ENCODE measurements at regions not wholly inside any gene's neighbourhood (a gene's known extent, or its start where the extent isn't known, plus 50 kb on each side); places are given as distances from the start of the nearest gene placed in this dataset.
A peak's percentile ranks its signal among the peaks of the same experiment; 100 is the strongest.

GRCh38 chr6:25172819-25173218 is 106.4 kb upstream of the CARMIL1 start:
- no peak overlapping the region for H3K4me3 ChIP-seq (replicated peaks in 1 of 4; ENCODE audit: control extremely low read depth in 1 of 4, insufficient read depth in 1 of 4, low read depth in 3 of 4, low read length in 4 of 4)
- H3K79me2 ChIP-seq (ENCODE audit: control insufficient read depth, insufficient read depth, low read length): no peaks in the 10 kb centered on the region
- H2AFZ ChIP-seq (ENCODE audit: low read length): no peak overlapping the region
- H3K4me1 ChIP-seq (ENCODE audit: control insufficient read depth, extremely low read depth, insufficient read depth, low read length): peaks cover 15% of the 10 kb centered on the region
- no peak overlapping the region for H3K9ac ChIP-seq (ENCODE audit: insufficient read depth, low read length)
- H3K27ac ChIP-seq (ENCODE audit: insufficient read depth, low read length): peak overlapping the region; percentile 72
- H3K27me3 ChIP-seq (ENCODE audit: control insufficient read depth, insufficient read depth, low read length): no peaks in the 10 kb centered on the region
- no peaks in the 10 kb centered on the region for H3K9me3 ChIP-seq (ENCODE audit: control insufficient read depth, insufficient read depth, low read depth, low read length)
- no peak overlapping the region for H3K4me2 ChIP-seq (ENCODE audit: extremely low read depth, insufficient read depth, low read length)
- H4K20me1 ChIP-seq (ENCODE audit: control insufficient read depth, extremely low read depth, insufficient read depth, low read length): no peaks in the 10 kb centered on the region
- peak; percentile 83 to 99 for DNase-seq (ENCODE audit: low read depth in 2 of 2)
- no peak for TF ChIP-seq EZH2 (IDR thresholded peaks at IDR 0.05; ENCODE audit: low read length, missing control alignments)
- TF ChIP-seq, protein P1, sequence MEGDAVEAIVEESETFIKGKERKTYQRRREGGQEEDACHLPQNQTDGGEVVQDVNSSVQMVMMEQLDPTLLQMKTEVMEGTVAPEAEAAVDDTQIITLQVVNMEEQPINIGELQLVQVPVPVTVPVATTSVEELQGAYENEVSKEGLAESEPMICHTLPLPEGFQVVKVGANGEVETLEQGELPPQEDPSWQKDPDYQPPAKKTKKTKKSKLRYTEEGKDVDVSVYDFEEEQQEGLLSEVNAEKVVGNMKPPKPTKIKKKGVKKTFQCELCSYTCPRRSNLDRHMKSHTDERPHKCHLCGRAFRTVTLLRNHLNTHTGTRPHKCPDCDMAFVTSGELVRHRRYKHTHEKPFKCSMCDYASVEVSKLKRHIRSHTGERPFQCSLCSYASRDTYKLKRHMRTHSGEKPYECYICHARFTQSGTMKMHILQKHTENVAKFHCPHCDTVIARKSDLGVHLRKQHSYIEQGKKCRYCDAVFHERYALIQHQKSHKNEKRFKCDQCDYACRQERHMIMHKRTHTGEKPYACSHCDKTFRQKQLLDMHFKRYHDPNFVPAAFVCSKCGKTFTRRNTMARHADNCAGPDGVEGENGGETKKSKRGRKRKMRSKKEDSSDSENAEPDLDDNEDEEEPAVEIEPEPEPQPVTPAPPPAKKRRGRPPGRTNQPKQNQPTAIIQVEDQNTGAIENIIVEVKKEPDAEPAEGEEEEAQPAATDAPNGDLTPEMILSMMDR (conservative IDR thresholded peaks at IDR 0.05 in 1 of 2, IDR thresholded peaks at IDR 0.05 in 1 of 2; ENCODE audit: low read depth in 1 of 2, low read length in 2 of 2): no peak
- no peaks in the 10 kb centered on the region for H3K36me3 ChIP-seq (ENCODE audit: control insufficient read depth, insufficient read depth, low read length)

DNA sequence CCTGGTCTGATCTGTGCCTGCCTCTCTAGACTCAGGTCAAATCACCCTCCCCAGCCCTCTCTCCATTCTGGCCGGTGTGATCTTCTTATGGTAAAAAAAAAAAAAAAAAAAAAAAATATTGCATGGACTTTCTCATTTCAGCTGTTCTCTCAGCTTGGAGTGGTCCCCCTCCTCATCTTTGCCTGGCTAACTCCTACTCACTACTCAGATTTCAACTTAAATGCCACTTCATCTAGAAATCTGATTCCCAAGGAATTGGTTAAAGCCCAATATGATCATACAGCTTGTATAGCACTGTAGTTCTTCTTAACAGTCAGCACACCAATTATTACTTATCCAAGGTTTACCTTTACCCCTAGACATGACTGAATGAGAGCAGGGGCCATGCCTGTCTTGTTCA is 105.9 kb upstream of the CARMIL1 start:
- TF ChIP-seq, protein P1 (conservative IDR thresholded peaks at IDR 0.05 in 1 of 2, IDR thresholded peaks at IDR 0.05 in 1 of 2; ENCODE audit: low read depth in 1 of 2, low read length in 2 of 2): no peak
- no peak for TF ChIP-seq EZH2 (IDR thresholded peaks at IDR 0.05; ENCODE audit: low read length, missing control alignments)
- Histone ChIP-seq H3K4me2 (ENCODE audit: extremely low read depth, insufficient read depth, low read length) (no peak overlapping the region), H3K36me3 (ENCODE audit: control insufficient read depth, insufficient read depth, low read length) (no peaks in the 10 kb centered on the region), H3K9me3 (ENCODE audit: control insufficient read depth, insufficient read depth, low read depth, low read length) (no peaks in the 10 kb centered on the region), H3K4me1 (ENCODE audit: control insufficient read depth, extremely low read depth, insufficient read depth, low read length) (peaks cover 15% of the 10 kb centered on the region), H2AFZ (ENCODE audit: low read length) (no peak overlapping the region), H3K79me2 (ENCODE audit: control insufficient read depth, insufficient read depth, low read length) (no peaks in the 10 kb centered on the region), H3K4me3 (replicated peaks in 1 of 4; ENCODE audit: control extremely low read depth in 1 of 4, insufficient read depth in 1 of 4, low read depth in 3 of 4, low read length in 4 of 4) (no peak overlapping the region), H3K9ac (ENCODE audit: insufficient read depth, low read length) (no peak overlapping the region), H3K27ac (ENCODE audit: insufficient read depth, low read length) (peak overlapping the region; percentile 72), H4K20me1 (ENCODE audit: control insufficient read depth, extremely low read depth, insufficient read depth, low read length) (no peaks in the 10 kb centered on the region), H3K27me3 (ENCODE audit: control insufficient read depth, insufficient read depth, low read length) (no peaks in the 10 kb centered on the region)
- DNase-seq (ENCODE audit: low read depth in 2 of 2): peak; percentile 16 to 66

DNA sequence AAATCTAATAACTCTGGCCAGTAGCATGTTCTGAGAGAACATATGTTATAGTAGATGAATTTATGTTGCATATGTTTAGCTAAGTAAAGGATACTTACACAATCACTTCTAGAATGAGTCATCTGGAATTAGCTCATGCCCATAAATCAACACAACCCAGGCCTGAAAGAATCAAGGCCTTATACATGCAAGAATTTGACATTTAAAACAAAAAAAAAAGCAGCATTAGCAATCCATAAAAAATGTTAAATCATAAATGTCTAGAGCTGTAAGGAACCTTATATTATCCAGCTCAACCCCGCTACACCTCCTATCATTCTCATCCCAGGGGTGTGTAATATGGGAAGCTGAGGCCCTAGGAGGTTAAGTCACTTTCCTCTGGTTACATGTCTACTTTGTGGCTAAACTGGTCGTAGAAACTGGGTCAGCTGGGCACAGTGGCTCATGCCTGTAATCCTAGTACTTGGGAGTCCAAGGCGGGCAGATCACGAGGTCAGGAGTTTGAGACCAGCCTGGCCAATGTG is 105.2 kb upstream of the CARMIL1 start:
- peak; percentile 98 to 99 for DNase-seq (ENCODE audit: low read depth in 2 of 2)
- Histone ChIP-seq H3K36me3 (ENCODE audit: control insufficient read depth, insufficient read depth, low read length) (no peaks in the 10 kb centered on the region), H3K27ac (ENCODE audit: insufficient read depth, low read length) (peak overlapping the region; percentile 61), H3K9ac (ENCODE audit: insufficient read depth, low read length) (no peak overlapping the region), H3K9me3 (ENCODE audit: control insufficient read depth, insufficient read depth, low read depth, low read length) (no peaks in the 10 kb centered on the region), H3K4me1 (ENCODE audit: control insufficient read depth, extremely low read depth, insufficient read depth, low read length) (peaks cover 19% of the 10 kb centered on the region), H3K4me2 (ENCODE audit: extremely low read depth, insufficient read depth, low read length) (peak overlapping the region; percentile 28), H3K27me3 (ENCODE audit: control insufficient read depth, insufficient read depth, low read length) (no peaks in the 10 kb centered on the region), H4K20me1 (ENCODE audit: control insufficient read depth, extremely low read depth, insufficient read depth, low read length) (no peaks in the 10 kb centered on the region), H3K79me2 (ENCODE audit: control insufficient read depth, insufficient read depth, low read length) (no peaks in the 10 kb centered on the region), H2AFZ (ENCODE audit: low read length) (no peak overlapping the region), H3K4me3 (replicated peaks in 1 of 4; ENCODE audit: control extremely low read depth in 1 of 4, insufficient read depth in 1 of 4, low read depth in 3 of 4, low read length in 4 of 4) (no peak overlapping the region)
- TF ChIP-seq EZH2 (IDR thresholded peaks at IDR 0.05; ENCODE audit: low read length, missing control alignments): no peak
- TF ChIP-seq, protein P1 (conservative IDR thresholded peaks at IDR 0.05 in 1 of 2, IDR thresholded peaks at IDR 0.05 in 1 of 2; ENCODE audit: low read depth in 1 of 2, low read length in 2 of 2): no peak

Measured in fibroblast of lung (primary cell).